GM20000 (cell line): ENCODE measurements at regions not wholly inside any gene's neighbourhood (a gene's known extent, or its start where the extent isn't known, plus 50 kb on each side); places are given as distances from the start of the nearest gene placed in this dataset.

Source experiments
- DNase-seq: peaks from one replicate; pipeline ENCODE4 v3.0.0; 2012; ENCODE audit warnings: low spot score
- CTCF ChIP-seq: IDR thresholded peaks from 2 replicates; pipeline ENCODE4 v1.5.1; 2012; ENCODE audit warnings: mild to moderate bottlenecking, control low read depth; ENCODE audit errors: extremely low read depth, missing control alignments

DNA sequence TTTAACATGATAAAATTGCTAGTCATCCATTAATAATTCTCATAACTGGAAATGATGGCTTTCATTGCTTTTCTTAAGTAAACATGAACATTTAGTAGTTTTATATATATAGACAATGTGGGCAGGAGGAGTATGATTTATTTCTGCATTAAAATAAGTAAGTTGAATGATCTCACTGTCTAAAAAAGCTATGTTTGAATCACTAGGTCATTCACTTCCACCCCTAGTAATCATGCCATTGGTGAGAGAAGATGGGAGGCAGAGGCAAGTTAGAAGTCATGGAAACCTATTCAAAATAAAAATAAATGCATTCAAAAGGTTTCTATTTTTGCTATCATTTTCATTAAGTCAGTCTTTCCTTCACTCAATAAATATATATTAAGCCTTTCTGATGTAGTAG is 226.4 kb downstream of the DUSP10 start:
- DNase-seq = no peak
- no peak for TF ChIP-seq CTCF

GRCh38 chr1:221517961-221518360 is 223.9 kb downstream of the DUSP10 start:
- TF ChIP-seq CTCF = no peak
- no peak for DNase-seq

GRCh38 chr1:221520250-221520649 is 221.6 kb downstream of the DUSP10 start:
- no peak for TF ChIP-seq CTCF

GRCh38 chr1:221521686-221522085 is 220.2 kb downstream of the DUSP10 start:
- TF ChIP-seq CTCF = no peak
- DNase-seq = no peak

More at GRCh38 chr1:221520250-221520649, 221.6 kb downstream of the DUSP10 start:
- no peak for DNase-seq

GRCh38 chr1:221522529-221522940 is 219.4 kb downstream of the DUSP10 start:
- no peak for DNase-seq
- TF ChIP-seq CTCF = no peak

DNA sequence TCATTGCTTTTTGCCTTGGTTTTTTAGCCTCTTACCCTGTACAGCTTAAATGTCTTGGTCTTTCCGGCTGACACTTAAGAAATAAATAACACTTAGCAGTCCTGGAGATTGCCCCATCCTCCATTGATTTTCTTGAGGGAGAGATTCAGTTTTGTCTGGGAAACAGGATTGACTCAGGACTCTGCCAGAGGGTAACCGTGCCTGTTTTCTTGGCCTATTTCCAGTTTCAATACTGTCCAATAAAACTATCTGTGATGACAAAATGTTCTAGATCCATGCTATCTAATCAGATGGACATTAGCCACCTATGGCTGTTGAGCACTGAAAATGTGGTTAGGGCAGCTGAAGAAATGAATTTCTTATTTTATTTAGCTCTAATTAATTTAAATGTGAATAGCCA is 216.1 kb downstream of the DUSP10 start:
- no peak for TF ChIP-seq CTCF
- no peak for DNase-seq

DNA sequence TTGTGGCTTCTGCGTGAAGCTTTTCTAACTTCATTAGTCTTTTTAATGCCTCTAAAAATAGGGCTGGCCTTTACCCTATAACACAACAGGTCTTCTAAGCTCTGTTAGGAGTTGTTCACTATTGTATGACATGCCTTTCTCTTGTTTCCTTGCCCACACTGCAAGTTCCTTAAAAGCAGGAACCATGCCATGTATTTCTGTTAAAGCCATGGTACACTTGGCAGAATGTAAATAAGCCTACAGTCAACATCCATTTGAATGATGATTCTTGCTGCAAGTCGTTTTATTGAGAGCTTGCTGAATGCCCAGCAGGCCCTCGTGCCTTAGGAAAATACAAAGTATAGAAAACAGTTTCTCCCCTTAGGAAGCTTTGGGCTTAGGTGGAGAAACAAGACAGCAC is 214.6 kb downstream of the DUSP10 start:
- TF ChIP-seq CTCF = no peak
- no peak for DNase-seq
